ENCODE measurements at regions not wholly inside any gene's neighbourhood (a gene's known extent, or its start where the extent isn't known, plus 50 kb on each side); places are given as distances from the start of the nearest gene placed in this dataset.
A peak's percentile ranks its signal among the peaks of the same experiment; 100 is the strongest.

DNA sequence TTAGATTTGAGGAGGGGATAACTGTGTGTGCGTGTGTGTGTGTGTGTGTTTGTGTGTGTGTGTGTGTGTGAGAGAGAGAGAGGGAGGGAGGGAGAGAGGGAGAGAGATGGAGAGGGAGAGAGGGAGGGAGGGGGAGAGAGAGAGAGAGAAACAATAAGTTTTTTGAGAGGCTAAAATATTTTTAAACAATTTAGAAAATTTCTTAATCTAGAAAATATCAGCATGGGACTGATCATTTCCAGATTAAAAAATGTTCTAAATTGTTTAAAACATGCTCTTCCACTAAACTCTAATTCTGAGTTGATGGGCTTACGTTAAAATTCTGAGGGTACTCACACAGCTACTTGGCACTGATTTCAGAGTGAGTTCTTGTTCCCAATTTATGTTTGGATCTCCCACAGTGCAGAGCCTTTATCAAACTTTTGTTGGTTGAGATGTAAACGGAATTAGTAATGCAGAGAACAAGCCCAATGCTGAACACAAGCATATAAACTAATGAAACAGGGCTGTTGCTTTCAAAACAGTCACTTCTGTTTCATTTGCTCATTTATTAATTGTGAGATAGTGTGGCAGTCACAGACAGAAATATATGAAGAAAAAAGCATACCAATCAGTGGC, 73.4 kb upstream of the RGS2 start:
- ChIA-PET CTCF (no interaction called here), POLR2A (no interaction called here)
- no peak for ATAC-seq (ENCODE audit: low read depth)
- H3K79me2 ChIP-seq (ENCODE audit: control insufficient read depth, insufficient read depth, low read length): no peaks in the 10 kb centered on the region
- DNase-seq: no peak
- no peaks in the 10 kb centered on the region for H4K20me1 ChIP-seq (ENCODE audit: control insufficient read depth, insufficient read depth, low read length, poor library complexity, severe bottlenecking)
- WGBS (ENCODE audit: insufficient coverage): no CpG with 5 or more reads among the region's 3 CpGs
- no peak overlapping the region for H3K4me2 ChIP-seq (replicated peaks; ENCODE audit: low read depth, low read length, poor library complexity, severe bottlenecking)
- Mint-ChIP-seq H3K4me3 (no peak overlapping the region), H3K27ac (no peak overlapping the region), H3K9me3 (ENCODE audit: insufficient read depth) (no peaks in the 10 kb centered on the region), H3K4me1 (no peaks in the 10 kb centered on the region), H3K27me3 (no peaks in the 10 kb centered on the region)
- TF ChIP-seq, protein P1, sequence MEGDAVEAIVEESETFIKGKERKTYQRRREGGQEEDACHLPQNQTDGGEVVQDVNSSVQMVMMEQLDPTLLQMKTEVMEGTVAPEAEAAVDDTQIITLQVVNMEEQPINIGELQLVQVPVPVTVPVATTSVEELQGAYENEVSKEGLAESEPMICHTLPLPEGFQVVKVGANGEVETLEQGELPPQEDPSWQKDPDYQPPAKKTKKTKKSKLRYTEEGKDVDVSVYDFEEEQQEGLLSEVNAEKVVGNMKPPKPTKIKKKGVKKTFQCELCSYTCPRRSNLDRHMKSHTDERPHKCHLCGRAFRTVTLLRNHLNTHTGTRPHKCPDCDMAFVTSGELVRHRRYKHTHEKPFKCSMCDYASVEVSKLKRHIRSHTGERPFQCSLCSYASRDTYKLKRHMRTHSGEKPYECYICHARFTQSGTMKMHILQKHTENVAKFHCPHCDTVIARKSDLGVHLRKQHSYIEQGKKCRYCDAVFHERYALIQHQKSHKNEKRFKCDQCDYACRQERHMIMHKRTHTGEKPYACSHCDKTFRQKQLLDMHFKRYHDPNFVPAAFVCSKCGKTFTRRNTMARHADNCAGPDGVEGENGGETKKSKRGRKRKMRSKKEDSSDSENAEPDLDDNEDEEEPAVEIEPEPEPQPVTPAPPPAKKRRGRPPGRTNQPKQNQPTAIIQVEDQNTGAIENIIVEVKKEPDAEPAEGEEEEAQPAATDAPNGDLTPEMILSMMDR (IDR thresholded peaks at IDR 0.05): no peak
- TF ChIP-seq EZH2 (IDR thresholded peaks at IDR 0.05; ENCODE audit: borderline replicate concordance, insufficient read depth, low read depth, low read length, poor library complexity, severe bottlenecking): no peak
- no peaks in the 10 kb centered on the region for H3K27me3 ChIP-seq (replicated peaks in 1 of 4; ENCODE audit: control extremely low read depth in 1 of 4, control insufficient read depth in 3 of 4, insufficient read depth in 4 of 4, low read length in 3 of 4)
- H3K9ac ChIP-seq (ENCODE audit: low read length): no peak overlapping the region
- H3K4me3 ChIP-seq (ENCODE audit: control extremely low read depth in 1 of 5, extremely low read depth in 1 of 5, insufficient read depth in 1 of 5, low read depth in 2 of 5, low read length in 4 of 5): no peak overlapping the region
- H3K4me1 ChIP-seq (ENCODE audit: control insufficient read depth in 2 of 2, insufficient read depth in 2 of 2, low read length in 2 of 2): no peaks in the 10 kb centered on the region
- H3K27ac ChIP-seq (ENCODE audit: low read length in 2 of 2): no peak overlapping the region
- intact Hi-C loops (cut with micrococcal nuclease): no loop called here
- no peaks in the 10 kb centered on the region for H3K9me3 ChIP-seq (ENCODE audit: control extremely low read depth in 1 of 3, control insufficient read depth in 2 of 3, insufficient read depth in 1 of 3, low read length in 2 of 3)
- H3K36me3 ChIP-seq (replicated peaks in 1 of 2; ENCODE audit: control extremely low read depth in 1 of 2, control insufficient read depth in 1 of 2, extremely low read depth in 1 of 2, insufficient read depth in 2 of 2, low read length in 1 of 2): no peaks in the 10 kb centered on the region
- H2AFZ ChIP-seq (ENCODE audit: insufficient read depth, low read depth, low read length, poor library complexity, severe bottlenecking): no peak overlapping the region

DNA sequence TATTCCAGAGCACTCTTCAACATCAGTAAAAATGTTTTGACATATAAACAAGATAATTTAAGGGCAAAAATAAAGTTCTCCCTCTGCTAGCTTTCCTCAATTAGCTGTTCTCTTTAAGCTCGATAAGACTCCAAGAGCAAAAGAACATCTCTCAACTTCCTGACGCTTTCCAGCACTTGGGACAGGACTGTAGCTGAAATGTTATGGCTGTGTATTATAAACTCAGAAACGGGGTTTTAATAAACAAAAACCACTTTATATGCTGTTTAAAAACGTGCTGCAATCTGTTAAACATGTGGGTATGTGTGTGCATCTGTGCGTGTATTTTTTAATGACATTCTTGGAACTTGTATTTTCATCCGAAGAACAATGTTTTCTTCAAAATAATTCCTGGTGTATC, 71.5 kb upstream of the RGS2 start:
- POLR2A ChIA-PET: no interaction called here
- Mint-ChIP-seq H3K27me3 (no peaks in the 10 kb centered on the region), H3K4me3 (no peak overlapping the region), H3K4me1 (no peaks in the 10 kb centered on the region), H3K27ac (peak overlapping the region; percentile 33), H3K9me3 (ENCODE audit: insufficient read depth) (no peaks in the 10 kb centered on the region)
- no CpG with 5 or more reads among the region's 6 CpGs for WGBS (ENCODE audit: insufficient coverage)
- no peak overlapping the region for H2AFZ ChIP-seq (ENCODE audit: insufficient read depth, low read depth, low read length, poor library complexity, severe bottlenecking)
- H3K9me3 ChIP-seq (ENCODE audit: control extremely low read depth in 1 of 3, control insufficient read depth in 2 of 3, insufficient read depth in 1 of 3, low read length in 2 of 3): no peaks in the 10 kb centered on the region
- no peaks in the 10 kb centered on the region for H3K36me3 ChIP-seq (replicated peaks in 1 of 2; ENCODE audit: control extremely low read depth in 1 of 2, control insufficient read depth in 1 of 2, extremely low read depth in 1 of 2, insufficient read depth in 2 of 2, low read length in 1 of 2)
- H3K4me1 ChIP-seq (ENCODE audit: control insufficient read depth in 2 of 2, insufficient read depth in 2 of 2, low read length in 2 of 2): no peaks in the 10 kb centered on the region
- ATAC-seq (ENCODE audit: low read depth): no peak
- H3K27ac ChIP-seq (ENCODE audit: low read length in 2 of 2): no peak overlapping the region
- H3K4me2 ChIP-seq (replicated peaks; ENCODE audit: low read depth, low read length, poor library complexity, severe bottlenecking): no peak overlapping the region
- no peaks in the 10 kb centered on the region for H3K27me3 ChIP-seq (replicated peaks in 1 of 4; ENCODE audit: control extremely low read depth in 1 of 4, control insufficient read depth in 3 of 4, insufficient read depth in 4 of 4, low read length in 3 of 4)
- CTCF ChIA-PET: no interaction called here
- no peaks in the 10 kb centered on the region for H4K20me1 ChIP-seq (ENCODE audit: control insufficient read depth, insufficient read depth, low read length, poor library complexity, severe bottlenecking)
- intact Hi-C loops (cut with micrococcal nuclease): no loop called here
- H3K4me3 ChIP-seq (ENCODE audit: control extremely low read depth in 1 of 5, extremely low read depth in 1 of 5, insufficient read depth in 1 of 5, low read depth in 2 of 5, low read length in 4 of 5): no peak overlapping the region
- TF ChIP-seq EZH2 (IDR thresholded peaks at IDR 0.05; ENCODE audit: borderline replicate concordance, insufficient read depth, low read depth, low read length, poor library complexity, severe bottlenecking): no peak
- TF ChIP-seq, protein P1 (IDR thresholded peaks at IDR 0.05): no peak
- no peaks in the 10 kb centered on the region for H3K79me2 ChIP-seq (ENCODE audit: control insufficient read depth, insufficient read depth, low read length)
- H3K9ac ChIP-seq (ENCODE audit: low read length): no peak overlapping the region
- no peak for DNase-seq
